Dendritic cell treated with granulocyte-macrophage colony-stimulating factor and Interleukin-4, amounts not matched to agents 40 ng/mL and 50 ng/mL, for 4 days (primary cell): ENCODE measurements at regions not wholly inside any gene's neighbourhood (a gene's known extent, or its start where the extent isn't known, plus 50 kb on each side); places are given as distances from the start of the nearest gene placed in this dataset.
"Not testable (repeated sequence)": the region's sequence is repeated elsewhere in the genome, so short reads cannot be mapped to it uniquely, and the experiment has no call there.

Source experiments
- H3K27ac Mint-ChIP-seq: one replicate; pipeline ENCODE4 v1.8.0; 2022; ENCODE audit warnings: mild to moderate bottlenecking, mixed read lengths
- H3K27me3 Mint-ChIP-seq: one replicate; pipeline ENCODE4 v1.8.0; 2022; ENCODE audit warnings: mild to moderate bottlenecking, mixed read lengths
- H3K36me3 Mint-ChIP-seq: one replicate; pipeline ENCODE4 v1.8.0; 2022; ENCODE audit warnings: low read depth, mixed read lengths
- H3K4me1 Mint-ChIP-seq: one replicate; pipeline ENCODE4 v1.8.0; 2022; ENCODE audit warnings: low read depth, mixed read lengths
- H3K4me3 Mint-ChIP-seq: one replicate; pipeline ENCODE4 v1.8.0; 2022; ENCODE audit warnings: mild to moderate bottlenecking, moderate library complexity, mixed read lengths
- H3K9me3 Mint-ChIP-seq: one replicate; pipeline ENCODE4 v1.8.0; 2022; ENCODE audit warnings: mixed read lengths
- intact Hi-C: fragments of 100-400 bp; cut with micrococcal nuclease; formaldehyde crosslinking; loops from one replicate; pipeline ENCODE4 v1.15.0; 2022

GRCh38 chr2:207378620-207379019, 151.1 kb upstream of the CREB1 start:
- H3K4me3 Mint-ChIP-seq, H3K27ac Mint-ChIP-seq, H3K36me3 Mint-ChIP-seq, H3K4me1 Mint-ChIP-seq, intact Hi-C loops, H3K27me3 Mint-ChIP-seq: not testable (repeated sequence)
- peaks cover 54% of the 10 kb centered on the region for H3K9me3 Mint-ChIP-seq

- no peaks in the 10 kb centered on the region for H3K4me1 Mint-ChIP-seq
- no peaks in the 10 kb centered on the region for H3K36me3 Mint-ChIP-seq
- no peaks in the 10 kb centered on the region for H3K27me3 Mint-ChIP-seq
- H3K4me3 Mint-ChIP-seq = no peak overlapping the region
- intact Hi-C loops = no loop called here
- peaks cover 34% of the 10 kb centered on the region for H3K9me3 Mint-ChIP-seq
- H3K27ac Mint-ChIP-seq = no peak overlapping the region
Measured at GRCh38 chr2:207385076-207385475, 144.7 kb upstream of the CREB1 start.

- no peaks in the 10 kb centered on the region for H3K36me3 Mint-ChIP-seq
- H3K4me1 Mint-ChIP-seq = no peaks in the 10 kb centered on the region
- H3K9me3 Mint-ChIP-seq = peaks cover 26% of the 10 kb centered on the region
- H3K27me3 Mint-ChIP-seq = no peaks in the 10 kb centered on the region
- H3K4me3 Mint-ChIP-seq = no peak overlapping the region
- H3K27ac Mint-ChIP-seq = no peak overlapping the region
- intact Hi-C loops = no loop called here
Measured at GRCh38 chr2:207385903-207386302, 143.9 kb upstream of the CREB1 start.

- Mint-ChIP-seq H3K4me3 (no peak overlapping the region), H3K27ac (no peak overlapping the region), H3K36me3 (no peaks in the 10 kb centered on the region), H3K9me3 (peaks cover 14% of the 10 kb centered on the region), H3K4me1 (no peaks in the 10 kb centered on the region), H3K27me3 (no peaks in the 10 kb centered on the region)
- intact Hi-C loops = no loop called here
Measured at GRCh38 chr2:207387001-207387571, 142.7 kb upstream of the CREB1 start.

GRCh38 chr2:207390302-207391095, 139.3 kb upstream of the CREB1 start:
- intact Hi-C loops = no loop called here
- H3K36me3 Mint-ChIP-seq = no peaks in the 10 kb centered on the region

GRCh38 chr2:207394203-207394781, 135.5 kb upstream of the CREB1 start:
- Mint-ChIP-seq H3K36me3 (no peaks in the 10 kb centered on the region), H3K27ac (no peak overlapping the region), H3K4me3 (no peak overlapping the region), H3K9me3 (peaks cover 7% of the 10 kb centered on the region), H3K4me1 (peaks cover 6% of the 10 kb centered on the region), H3K27me3 (peaks cover 2% of the 10 kb centered on the region)
- intact Hi-C loops = no loop called here

More at GRCh38 chr2:207390302-207391095, 139.3 kb upstream of the CREB1 start:
- Mint-ChIP-seq H3K9me3 (peaks cover 4% of the 10 kb centered on the region), H3K27ac (no peak overlapping the region), H3K4me3 (no peak overlapping the region), H3K27me3 (no peaks in the 10 kb centered on the region), H3K4me1 (peaks cover 5% of the 10 kb centered on the region)

GRCh38 chr2:207394812-207395534, 134.8 kb upstream of the CREB1 start:
- H3K27ac Mint-ChIP-seq = no peak overlapping the region
- H3K36me3 Mint-ChIP-seq = no peaks in the 10 kb centered on the region
- peaks cover 7% of the 10 kb centered on the region for H3K9me3 Mint-ChIP-seq
- H3K27me3 Mint-ChIP-seq = peaks cover 2% of the 10 kb centered on the region
- intact Hi-C loops = no loop called here
- H3K4me1 Mint-ChIP-seq = peaks cover 6% of the 10 kb centered on the region
- H3K4me3 Mint-ChIP-seq = no peak overlapping the region

- Mint-ChIP-seq H3K4me1 (peaks cover 6% of the 10 kb centered on the region), H3K27me3 (peaks cover 2% of the 10 kb centered on the region), H3K27ac (no peak overlapping the region), H3K4me3 (no peak overlapping the region), H3K9me3 (peaks cover 7% of the 10 kb centered on the region), H3K36me3 (no peaks in the 10 kb centered on the region)
- intact Hi-C loops = no loop called here
Measured at GRCh38 chr2:207395535-207396251, 134.1 kb upstream of the CREB1 start.

GRCh38 chr2:207397917-207398655, 131.7 kb upstream of the CREB1 start:
- H3K4me1 Mint-ChIP-seq = peaks cover 6% of the 10 kb centered on the region
- peaks cover 7% of the 10 kb centered on the region for H3K9me3 Mint-ChIP-seq
- peaks cover 2% of the 10 kb centered on the region for H3K27me3 Mint-ChIP-seq
- no peak overlapping the region for H3K27ac Mint-ChIP-seq
- H3K4me3 Mint-ChIP-seq = no peak overlapping the region
- H3K36me3 Mint-ChIP-seq = no peaks in the 10 kb centered on the region
- intact Hi-C loops = no loop called here

GRCh38 chr2:207399301-207399700, 130.5 kb upstream of the CREB1 start:
- Mint-ChIP-seq H3K4me3 (no peak overlapping the region), H3K4me1 (peaks cover 6% of the 10 kb centered on the region), H3K27ac (no peak overlapping the region), H3K27me3 (peaks cover 2% of the 10 kb centered on the region), H3K9me3 (peaks cover 7% of the 10 kb centered on the region), H3K36me3 (no peaks in the 10 kb centered on the region)
- intact Hi-C loops = no loop called here

- Mint-ChIP-seq H3K4me1 (no peaks in the 10 kb centered on the region), H3K4me3 (no peak overlapping the region)
- intact Hi-C loops = no loop called here
Measured at GRCh38 chr2:207401338-207401737, 128.4 kb upstream of the CREB1 start.

GRCh38 chr2:207403141-207403540, 126.6 kb upstream of the CREB1 start:
- Mint-ChIP-seq H3K9me3 (no peaks in the 10 kb centered on the region), H3K27ac (no peak overlapping the region), H3K36me3 (no peaks in the 10 kb centered on the region), H3K4me3 (no peak overlapping the region), H3K4me1 (no peaks in the 10 kb centered on the region), H3K27me3 (no peaks in the 10 kb centered on the region)
- intact Hi-C loops = no loop called here

More at GRCh38 chr2:207401338-207401737, 128.4 kb upstream of the CREB1 start:
- H3K27ac Mint-ChIP-seq = no peak overlapping the region
- H3K27me3 Mint-ChIP-seq = peaks cover 2% of the 10 kb centered on the region
- H3K9me3 Mint-ChIP-seq = no peaks in the 10 kb centered on the region
- H3K36me3 Mint-ChIP-seq = no peaks in the 10 kb centered on the region

GRCh38 chr2:207403950-207404349, 125.8 kb upstream of the CREB1 start:
- Mint-ChIP-seq H3K4me1 (no peaks in the 10 kb centered on the region), H3K27me3 (no peaks in the 10 kb centered on the region), H3K36me3 (no peaks in the 10 kb centered on the region), H3K27ac (no peak overlapping the region), H3K4me3 (no peak overlapping the region), H3K9me3 (no peaks in the 10 kb centered on the region)
- intact Hi-C loops = no loop called here
